H1 (cell line): ENCODE measurements at regions not wholly inside any gene's neighbourhood (a gene's known extent, or its start where the extent isn't known, plus 50 kb on each side); places are given as distances from the start of the nearest gene placed in this dataset.

Experiments
- BRCA1 ChIP-seq: IDR thresholded peaks from 2 replicates; pipeline ENCODE4 v1.6.1; 2012; ENCODE audit warnings: low read depth, low read length, improper control_type of control experiment
- CHD7 ChIP-seq: fragments of 300-600 bp; sonication (generic); IDR thresholded peaks from 2 replicates; pipeline ENCODE4 v1.7.1; 2012; ENCODE audit warnings: low read length, moderate library complexity, mild to moderate bottlenecking, inconsistent platforms; ENCODE audit not compliant: insufficient replicate concordance

GRCh38 chr2:145501920-145502319, 982.0 kb upstream of the ZEB2 start (continued):
- TF ChIP-seq CHD7 (no peak), BRCA1 (no peak)
